WTC11 (cell line): ENCODE measurements at regions not wholly inside any gene's neighbourhood (a gene's known extent, or its start where the extent isn't known, plus 50 kb on each side); places are given as distances from the start of the nearest gene placed in this dataset.

Experiments
- CREB1 ChIP-seq: sonication (generic); formaldehyde crosslinking; IDR thresholded peaks from 2 replicates; pipeline ENCODE4 v1.8.0; 2023; ENCODE audit warnings: mild to moderate bottlenecking, missing genetic modification reagents
- CREM ChIP-seq: sonication (generic); formaldehyde crosslinking; IDR thresholded peaks from 2 replicates; pipeline ENCODE4 v1.8.1; 2022; ENCODE audit warnings: mild to moderate bottlenecking, missing genetic modification reagents, moderate library complexity
- GABPB1 ChIP-seq: sonication (generic); formaldehyde crosslinking; IDR thresholded peaks from 2 replicates; pipeline ENCODE4 v1.8.1; 2023; ENCODE audit warnings: mild to moderate bottlenecking, missing genetic modification reagents
- JUN ChIP-seq: sonication (generic); formaldehyde crosslinking; IDR thresholded peaks from 2 replicates; pipeline ENCODE4 v1.8.0; 2023; ENCODE audit warnings: mild to moderate bottlenecking, missing genetic modification reagents
- KAT7 ChIP-seq: sonication (generic); formaldehyde crosslinking; IDR thresholded peaks from 2 replicates; pipeline ENCODE4 v1.8.1; 2023; ENCODE audit warnings: missing genetic modification reagents, mild to moderate bottlenecking, borderline replicate concordance
- MAX ChIP-seq: sonication (generic); formaldehyde crosslinking; IDR thresholded peaks from 2 replicates; pipeline ENCODE4 v1.8.0; 2022; ENCODE audit warnings: mild to moderate bottlenecking, missing genetic modification reagents
- NFATC4 ChIP-seq: fragments of 250-450 bp; sonication (Bioruptor Pico); IDR thresholded peaks from 2 replicates; pipeline ENCODE4 v1.9.0; 2021; ENCODE audit warnings: mild to moderate bottlenecking
- NFE2L1 ChIP-seq: sonication (generic); formaldehyde crosslinking; IDR thresholded peaks from 2 replicates; pipeline ENCODE4 v1.8.1; 2023; ENCODE audit warnings: missing genetic modification reagents
- TEAD4 ChIP-seq: sonication (generic); formaldehyde crosslinking; IDR thresholded peaks from 2 replicates; pipeline ENCODE4 v1.8.0; 2022; ENCODE audit warnings: mild to moderate bottlenecking, missing genetic modification reagents
- TF ChIP-seq, protein P1 (sequence below): fragments of 200-600 bp; IDR thresholded peaks from 2 replicates; pipeline ENCODE4 v1.8.0; 2022; ENCODE audit warnings: antibody characterized with exemption
- TF ChIP-seq, protein P2 (sequence below): fragments of 250-450 bp; sonication (Bioruptor Pico); IDR thresholded peaks from 2 replicates; pipeline ENCODE4 v1.9.0; 2021; ENCODE audit warnings: mild to moderate bottlenecking, borderline replicate concordance
- TF ChIP-seq, protein P3 (sequence below): sonication (generic); formaldehyde crosslinking; IDR thresholded peaks from 2 replicates; pipeline ENCODE4 v1.8.0; 2022; ENCODE audit warnings: mild to moderate bottlenecking, missing genetic modification reagents

- TF ChIP-seq JUN (CRISPR knock-in tag): no peak
- TF ChIP-seq, protein P1, sequence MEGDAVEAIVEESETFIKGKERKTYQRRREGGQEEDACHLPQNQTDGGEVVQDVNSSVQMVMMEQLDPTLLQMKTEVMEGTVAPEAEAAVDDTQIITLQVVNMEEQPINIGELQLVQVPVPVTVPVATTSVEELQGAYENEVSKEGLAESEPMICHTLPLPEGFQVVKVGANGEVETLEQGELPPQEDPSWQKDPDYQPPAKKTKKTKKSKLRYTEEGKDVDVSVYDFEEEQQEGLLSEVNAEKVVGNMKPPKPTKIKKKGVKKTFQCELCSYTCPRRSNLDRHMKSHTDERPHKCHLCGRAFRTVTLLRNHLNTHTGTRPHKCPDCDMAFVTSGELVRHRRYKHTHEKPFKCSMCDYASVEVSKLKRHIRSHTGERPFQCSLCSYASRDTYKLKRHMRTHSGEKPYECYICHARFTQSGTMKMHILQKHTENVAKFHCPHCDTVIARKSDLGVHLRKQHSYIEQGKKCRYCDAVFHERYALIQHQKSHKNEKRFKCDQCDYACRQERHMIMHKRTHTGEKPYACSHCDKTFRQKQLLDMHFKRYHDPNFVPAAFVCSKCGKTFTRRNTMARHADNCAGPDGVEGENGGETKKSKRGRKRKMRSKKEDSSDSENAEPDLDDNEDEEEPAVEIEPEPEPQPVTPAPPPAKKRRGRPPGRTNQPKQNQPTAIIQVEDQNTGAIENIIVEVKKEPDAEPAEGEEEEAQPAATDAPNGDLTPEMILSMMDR: no peak
- TF ChIP-seq CREB1 (CRISPR knock-in tag): no peak
- no peak for TF ChIP-seq MAX (CRISPR knock-in tag)
- TF ChIP-seq CREM (CRISPR knock-in tag): no peak
- TF ChIP-seq, protein P2, sequence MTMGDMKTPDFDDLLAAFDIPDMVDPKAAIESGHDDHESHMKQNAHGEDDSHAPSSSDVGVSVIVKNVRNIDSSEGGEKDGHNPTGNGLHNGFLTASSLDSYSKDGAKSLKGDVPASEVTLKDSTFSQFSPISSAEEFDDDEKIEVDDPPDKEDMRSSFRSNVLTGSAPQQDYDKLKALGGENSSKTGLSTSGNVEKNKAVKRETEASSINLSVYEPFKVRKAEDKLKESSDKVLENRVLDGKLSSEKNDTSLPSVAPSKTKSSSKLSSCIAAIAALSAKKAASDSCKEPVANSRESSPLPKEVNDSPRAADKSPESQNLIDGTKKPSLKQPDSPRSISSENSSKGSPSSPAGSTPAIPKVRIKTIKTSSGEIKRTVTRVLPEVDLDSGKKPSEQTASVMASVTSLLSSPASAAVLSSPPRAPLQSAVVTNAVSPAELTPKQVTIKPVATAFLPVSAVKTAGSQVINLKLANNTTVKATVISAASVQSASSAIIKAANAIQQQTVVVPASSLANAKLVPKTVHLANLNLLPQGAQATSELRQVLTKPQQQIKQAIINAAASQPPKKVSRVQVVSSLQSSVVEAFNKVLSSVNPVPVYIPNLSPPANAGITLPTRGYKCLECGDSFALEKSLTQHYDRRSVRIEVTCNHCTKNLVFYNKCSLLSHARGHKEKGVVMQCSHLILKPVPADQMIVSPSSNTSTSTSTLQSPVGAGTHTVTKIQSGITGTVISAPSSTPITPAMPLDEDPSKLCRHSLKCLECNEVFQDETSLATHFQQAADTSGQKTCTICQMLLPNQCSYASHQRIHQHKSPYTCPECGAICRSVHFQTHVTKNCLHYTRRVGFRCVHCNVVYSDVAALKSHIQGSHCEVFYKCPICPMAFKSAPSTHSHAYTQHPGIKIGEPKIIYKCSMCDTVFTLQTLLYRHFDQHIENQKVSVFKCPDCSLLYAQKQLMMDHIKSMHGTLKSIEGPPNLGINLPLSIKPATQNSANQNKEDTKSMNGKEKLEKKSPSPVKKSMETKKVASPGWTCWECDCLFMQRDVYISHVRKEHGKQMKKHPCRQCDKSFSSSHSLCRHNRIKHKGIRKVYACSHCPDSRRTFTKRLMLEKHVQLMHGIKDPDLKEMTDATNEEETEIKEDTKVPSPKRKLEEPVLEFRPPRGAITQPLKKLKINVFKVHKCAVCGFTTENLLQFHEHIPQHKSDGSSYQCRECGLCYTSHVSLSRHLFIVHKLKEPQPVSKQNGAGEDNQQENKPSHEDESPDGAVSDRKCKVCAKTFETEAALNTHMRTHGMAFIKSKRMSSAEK (CRISPR knock-in tag): no peak
- TF ChIP-seq NFATC4 (CRISPR knock-in tag): no peak
- TF ChIP-seq TEAD4: no peak
- TF ChIP-seq, protein P3, sequence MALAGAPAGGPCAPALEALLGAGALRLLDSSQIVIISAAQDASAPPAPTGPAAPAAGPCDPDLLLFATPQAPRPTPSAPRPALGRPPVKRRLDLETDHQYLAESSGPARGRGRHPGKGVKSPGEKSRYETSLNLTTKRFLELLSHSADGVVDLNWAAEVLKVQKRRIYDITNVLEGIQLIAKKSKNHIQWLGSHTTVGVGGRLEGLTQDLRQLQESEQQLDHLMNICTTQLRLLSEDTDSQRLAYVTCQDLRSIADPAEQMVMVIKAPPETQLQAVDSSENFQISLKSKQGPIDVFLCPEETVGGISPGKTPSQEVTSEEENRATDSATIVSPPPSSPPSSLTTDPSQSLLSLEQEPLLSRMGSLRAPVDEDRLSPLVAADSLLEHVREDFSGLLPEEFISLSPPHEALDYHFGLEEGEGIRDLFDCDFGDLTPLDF (CRISPR knock-in tag): no peak
- no peak for TF ChIP-seq NFE2L1 (CRISPR knock-in tag)
- TF ChIP-seq KAT7 (CRISPR knock-in tag): no peak
- TF ChIP-seq GABPB1: no peak
Observed at GRCh38 chr1:25017436-25018109, 87.5 kb upstream of the RUNX3 start.
